Heart left ventricle (tissue), 13 donors: ENCODE measurements at regions not wholly inside any gene's neighbourhood (a gene's known extent, or its start where the extent isn't known, plus 50 kb on each side); places are given as distances from the start of the nearest gene placed in this dataset.

Experiments
- CTCF ChIP-seq, 12 donors: fragments of 200-600 bp; sonication (generic) in 4 of 12; IDR thresholded peaks; one replicate each; pipeline versions ENCODE4 v1.5.0 to v1.8.0; 2018 to 2022; ENCODE audit warnings: antibody characterized with exemption in 12 of 12, mild to moderate bottlenecking in 5 of 12
- POLR2A ChIP-seq, 2 donors: fragments of 450-650 bp; IDR thresholded peaks; one replicate each; pipeline ENCODE4 v1.6.1; 2017; ENCODE audit warnings: antibody characterized with exemption in 2 of 2, mild to moderate bottlenecking in 2 of 2, moderate library complexity in 2 of 2
- donor health status: ischemic (EF 13 %, LVEDD 7.1; RV severe dilation, severe dysfunction).
- donor health status: DM: no; HTN: yes; CAD: no.
- donor health status: DM: no; HTN: no; CAD: no.
- donor health status: ischemic (EF 25% LVEDD 6.9; RV normal size, moderate dysfunction).
- donor health status: ischemic (EF 25% LVEDD 5.7; RV mildly dilated, moderate dysfunction).
- donor health status: ischemic (EF 35%, LVEDD 5.7; RV mildly dilated, moderate dysfunction).
- donor health status: nonischemic (EF 11% LVEDD 7.7; RV severe dilation, severe dysfunction).
- donor health status: DM: yes; HTN: yes; CAD: no.
- donor health status: PGD.
- donor health status: ischemic (EF 29% LVEDD 5.4; RV normal size, mild dysfunction).
- donor health status: nonischemic (EF 23%, LVEDD 6.1; RV moderate dilation, normal function).

GRCh38 chr3:72517921-72518424 lies 330.3 kb downstream of the SHQ1 start:
- no peak for TF ChIP-seq CTCF (IDR thresholded peaks at IDR 0.05)
- TF ChIP-seq POLR2A (IDR thresholded peaks at IDR 0.05): no peak
